Effector CD4-positive, alpha-beta T cell (primary cell): ENCODE measurements at regions not wholly inside any gene's neighbourhood (a gene's known extent, or its start where the extent isn't known, plus 50 kb on each side); places are given as distances from the start of the nearest gene placed in this dataset.
A peak's percentile ranks its signal among the peaks of the same experiment; 100 is the strongest.
"Not testable (repeated sequence)": the region's sequence is repeated elsewhere in the genome, so short reads cannot be mapped to it uniquely, and the experiment has no call there.

Experiments used
- DNase-seq: peaks from one replicate; pipeline ENCODE4 v3.0.0-alpha.2; 2020

- DNase-seq = no peak
These were observed 114.1 kb downstream of the RAB38 start for GRCh38 chr11:88061111-88061510.

- DNase-seq = no peak
These were observed 115.9 kb downstream of the RAB38 start for GRCh38 chr11:88059326-88059725.

DNA sequence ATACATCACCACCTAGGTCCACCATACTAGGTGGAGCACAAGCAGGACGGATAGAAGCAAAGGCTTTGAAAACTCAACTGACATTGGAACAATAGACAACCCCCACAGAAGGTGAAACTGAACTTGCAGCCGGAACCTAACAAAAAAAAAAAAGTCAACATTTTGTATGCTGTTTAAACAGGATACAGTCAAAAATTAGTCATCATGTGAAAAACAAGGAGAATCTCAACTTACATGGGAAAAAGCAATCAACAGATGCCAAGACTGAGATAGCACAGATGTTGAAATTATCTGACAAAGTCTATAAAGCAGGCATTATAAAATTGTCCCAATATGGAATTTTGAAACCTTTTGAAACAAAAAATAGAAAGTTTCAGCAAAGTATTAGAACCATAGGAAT lies 123.8 kb downstream of the RAB38 start:
- no peak for DNase-seq

DNA sequence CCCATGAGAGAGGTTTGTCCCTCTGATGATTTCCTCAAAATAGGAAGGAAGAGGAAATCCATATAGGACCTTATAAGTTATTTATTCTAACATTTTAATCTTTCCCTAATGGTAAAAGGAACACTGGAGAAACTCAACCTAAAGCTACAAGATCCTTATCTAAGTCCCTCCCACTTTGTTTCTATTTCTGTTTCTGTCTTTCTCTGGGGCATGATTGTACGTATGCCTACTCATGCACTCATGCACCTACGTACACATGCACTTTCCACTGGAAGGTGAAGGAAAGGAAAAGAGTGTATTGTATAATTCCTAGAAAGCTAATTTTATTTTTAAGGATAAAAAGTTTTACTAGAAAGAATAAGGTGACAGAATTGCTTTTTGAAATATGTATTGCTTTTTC lies 125.0 kb downstream of the RAB38 start:
- DNase-seq = no peak

- DNase-seq = not testable (repeated sequence)
These were observed 130.0 kb downstream of the RAB38 start for GRCh38 chr11:88045288-88045687.

- not testable (repeated sequence) for DNase-seq
These were observed 130.6 kb downstream of the RAB38 start for GRCh38 chr11:88044658-88045057.

DNA sequence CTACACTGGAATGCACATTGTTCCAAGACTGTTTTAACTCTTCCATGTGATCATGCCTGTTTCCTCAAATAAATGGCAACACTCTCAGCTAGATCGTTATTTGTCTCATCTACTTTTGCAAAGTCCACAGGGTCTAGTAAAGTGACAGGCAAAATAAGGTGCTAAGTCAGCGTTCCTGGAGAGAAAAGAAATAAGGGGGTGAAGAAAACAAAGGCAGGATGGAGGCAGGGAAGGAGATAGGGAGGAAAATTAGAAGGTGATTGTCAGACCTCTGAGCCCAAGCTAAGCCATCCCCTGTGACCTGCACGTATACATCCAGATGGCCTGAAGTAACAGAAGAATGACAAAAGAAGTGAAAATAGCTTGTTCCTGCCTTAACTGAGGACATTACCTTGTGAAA lies 132.1 kb downstream of the RAB38 start:
- no peak for DNase-seq

DNA sequence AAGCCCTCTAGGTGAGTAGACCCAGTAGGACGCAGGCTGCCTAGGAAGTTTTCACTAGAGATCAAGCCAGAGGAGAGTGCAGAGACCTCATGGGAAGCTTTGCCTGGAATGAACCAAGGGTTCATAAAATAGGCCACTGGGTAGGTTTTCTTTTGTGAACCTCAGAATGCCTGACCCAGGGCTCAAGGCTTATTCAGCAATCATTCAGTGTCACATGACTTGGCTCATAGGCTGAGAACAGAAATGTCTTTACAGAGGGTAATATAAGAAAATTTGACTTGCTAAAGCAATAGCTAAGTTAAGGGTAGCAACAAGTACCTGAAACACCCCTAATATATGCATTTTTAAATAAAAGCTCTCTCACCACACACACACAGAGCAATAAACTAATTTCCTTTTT lies 132.6 kb downstream of the RAB38 start:
- DNase-seq = no peak

DNA sequence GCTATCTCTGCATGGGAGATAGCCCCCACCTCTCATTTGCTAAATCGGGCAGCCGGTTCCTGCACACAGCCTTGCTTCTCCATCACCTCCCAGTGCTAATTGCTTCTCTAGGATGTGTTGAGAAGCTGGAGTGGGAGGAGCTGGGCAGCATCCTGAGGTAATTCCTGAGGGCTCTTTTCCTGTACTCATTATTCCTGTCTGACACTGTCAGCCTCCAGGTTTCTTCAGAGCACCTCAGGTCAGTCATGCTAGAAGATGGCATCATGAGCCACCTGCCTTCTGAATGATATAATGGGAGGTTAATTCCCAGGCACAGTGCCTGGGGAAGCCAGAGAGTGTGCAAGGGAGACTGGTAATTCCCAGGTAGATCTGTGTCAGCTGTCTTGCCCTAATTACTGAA lies 133.0 kb downstream of the RAB38 start:
- no peak for DNase-seq

DNA sequence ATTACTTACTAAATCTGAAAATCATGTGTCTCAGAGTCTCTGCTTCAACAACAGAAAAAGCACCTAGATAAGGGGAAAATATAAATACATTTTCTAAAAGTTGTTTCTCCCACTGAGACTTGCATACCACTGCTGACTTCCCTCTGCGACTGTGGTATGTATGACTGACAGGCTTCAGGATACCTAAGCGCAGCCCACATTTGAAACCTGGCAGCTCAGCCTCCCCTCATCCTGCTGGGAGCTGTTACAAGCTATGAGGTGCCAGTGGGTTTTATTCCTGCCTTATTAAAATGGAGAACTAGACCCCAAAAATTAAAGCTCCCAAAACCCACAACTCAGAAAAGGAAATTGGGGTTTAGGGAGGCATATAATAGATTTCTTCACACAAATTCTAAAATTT lies 133.6 kb downstream of the RAB38 start:
- no peak for DNase-seq

DNA sequence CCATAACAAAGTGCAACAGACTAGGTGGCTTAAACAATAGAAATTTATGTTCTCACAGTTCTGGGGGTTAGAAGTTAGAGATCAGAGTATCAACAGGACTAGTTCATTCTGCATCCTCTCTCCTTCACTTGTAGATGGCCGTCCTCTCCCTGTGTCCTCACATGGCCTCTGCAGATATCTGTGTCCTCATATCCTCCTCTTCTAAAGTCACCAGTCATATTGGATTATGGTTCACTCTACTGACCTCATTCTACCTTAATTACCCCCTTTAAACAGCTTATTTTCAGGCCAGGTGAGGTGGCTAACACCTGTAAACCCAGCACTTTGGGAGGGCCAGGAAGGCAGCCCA lies 135.1 kb downstream of the RAB38 start:
- DNase-seq = no peak

GRCh38 chr11:88039476-88040147 lies 135.6 kb downstream of the RAB38 start:
- no peak for DNase-seq

GRCh38 chr11:88038063-88038462 lies 137.2 kb downstream of the RAB38 start:
- DNase-seq = no peak

- DNase-seq = no peak
These were observed 138.5 kb downstream of the RAB38 start for GRCh38 chr11:88036701-88037100.

GRCh38 chr11:88035271-88035670 lies 140.0 kb downstream of the RAB38 start:
- no peak for DNase-seq

GRCh38 chr11:88017666-88018065 lies 157.6 kb downstream of the RAB38 start:
- no peak for DNase-seq

DNA sequence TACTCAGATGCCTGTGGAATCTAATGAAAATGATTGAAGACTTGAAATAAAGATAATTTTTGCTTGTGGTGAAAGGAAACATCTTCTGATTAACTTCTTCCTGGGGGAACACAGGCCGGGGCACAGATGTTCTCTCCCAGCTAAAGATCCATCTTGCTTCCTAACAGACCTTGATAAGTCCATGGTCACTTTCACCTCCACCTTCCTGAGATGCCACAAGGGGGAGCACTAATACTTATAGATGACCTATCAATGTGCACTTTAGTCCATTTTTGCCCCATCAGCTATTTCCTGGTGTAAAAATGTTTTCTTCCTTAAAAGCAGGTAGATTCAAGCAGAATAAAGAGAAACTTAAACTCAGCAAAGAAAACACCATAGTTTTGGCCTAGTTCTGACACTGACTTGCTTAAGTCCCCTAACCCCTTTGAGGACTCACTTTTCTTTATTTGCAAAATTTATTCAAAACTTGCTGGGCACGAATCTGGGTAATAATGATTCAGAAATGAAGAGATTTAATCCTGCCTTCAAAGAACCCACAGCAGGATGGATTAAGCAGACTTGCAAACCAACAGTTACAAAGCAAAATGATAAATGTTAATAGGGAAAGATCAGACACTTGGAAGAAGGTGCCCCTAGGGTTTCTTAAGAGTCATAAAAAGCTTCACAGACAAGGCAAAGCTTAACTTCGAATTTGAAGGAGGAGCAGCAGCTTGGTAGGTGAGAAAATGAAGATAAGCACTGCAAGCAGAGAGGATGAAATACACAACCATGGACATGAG lies 158.7 kb downstream of the RAB38 start:
- peak; percentile 41 for DNase-seq

GRCh38 chr11:88015170-88015569 lies 160.1 kb downstream of the RAB38 start:
- no peak for DNase-seq

DNA sequence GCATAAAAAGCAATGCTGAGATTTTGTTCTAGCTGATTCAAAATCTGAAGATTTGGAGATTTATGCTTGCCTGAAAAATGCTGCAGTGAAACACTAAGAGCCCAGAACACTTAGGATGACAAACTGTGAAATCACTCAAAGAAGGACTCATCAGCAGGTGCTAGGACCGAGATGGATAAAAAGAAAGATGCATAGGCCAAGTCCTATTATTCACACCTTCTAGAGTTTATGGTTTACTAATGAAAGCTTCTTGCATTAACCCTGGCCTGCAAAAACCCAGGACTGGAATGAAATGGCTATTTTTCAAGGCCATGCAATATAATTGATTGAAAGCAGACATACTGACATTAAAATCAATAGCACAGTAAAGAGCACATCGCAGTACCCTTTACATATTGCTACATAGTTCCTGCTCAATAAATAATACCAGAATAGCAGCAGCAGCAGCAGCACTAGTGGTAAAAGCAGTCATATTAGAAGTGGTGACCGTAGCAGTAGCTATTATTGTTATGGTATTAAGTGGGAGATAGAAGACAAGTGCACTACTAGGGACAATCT lies 161.7 kb downstream of the RAB38 start:
- DNase-seq = no peak

- DNase-seq = no peak
These were observed 162.8 kb downstream of the RAB38 start for GRCh38 chr11:88012456-88012855.

- DNase-seq = no peak
These were observed 199.2 kb downstream of the RAB38 start for GRCh38 chr11:87976009-87976408.

- DNase-seq = no peak
These were observed 200.4 kb downstream of the RAB38 start for GRCh38 chr11:87974797-87975196.

- DNase-seq = no peak
These were observed 203.1 kb downstream of the RAB38 start for GRCh38 chr11:87972133-87972532.

DNA sequence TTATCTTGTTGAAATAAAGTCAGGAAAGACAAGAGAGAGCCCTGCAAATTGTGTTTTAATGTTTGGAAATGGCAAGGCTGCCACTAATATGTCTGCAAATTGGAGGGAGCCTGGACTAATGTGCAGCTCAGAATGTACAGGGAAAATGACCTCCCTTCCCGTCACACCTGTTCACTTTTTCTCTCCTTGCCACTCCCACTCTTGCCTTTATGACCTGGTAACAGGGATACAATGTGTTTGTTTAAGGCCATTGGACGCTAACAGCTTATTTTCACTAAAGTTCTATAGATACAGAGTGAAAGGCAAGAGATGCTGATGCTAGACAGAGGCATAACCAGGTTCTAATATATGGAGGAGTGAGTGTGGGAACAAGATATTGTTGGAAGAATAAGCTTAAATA lies 203.9 kb downstream of the RAB38 start:
- no peak for DNase-seq
